Lung (tissue), 11 donors: ENCODE measurements at regions not wholly inside any gene's neighbourhood (a gene's known extent, or its start where the extent isn't known, plus 50 kb on each side); places are given as distances from the start of the nearest gene placed in this dataset.

ENCODE experiments used
- ATAC-seq: fragments of 200-7000 bp; cut with Tn5 transposase; one replicate; pipeline ENCODE4 v1.9.1; 2020; ENCODE audit warnings: moderate number of reproducible peaks; ENCODE audit not compliant: insufficient read depth, low FRiP score
- DNase-seq, 3 donors: peaks; one replicate each; pipeline ENCODE4 v3.0.0-alpha.2; 2013 to 2017
- H3K27ac ChIP-seq, 2 donors: one replicate each; pipeline ENCODE4 v1.5.1; 2013; ENCODE audit warnings: mild to moderate bottlenecking in 2 of 2, moderate library complexity in 2 of 2, control low read depth in 1 of 2, inconsistent platforms in 1 of 2, low read depth in 1 of 2, low read length in 1 of 2
- H3K27me3 ChIP-seq, 3 donors: one replicate each; pipeline ENCODE4 v1.5.1; 2013; ENCODE audit warnings: low read length in 2 of 3; ENCODE audit not compliant: control insufficient read depth in 3 of 3, insufficient read depth in 3 of 3
- H3K36me3 ChIP-seq, 4 donors: one replicate each; pipeline ENCODE4 v1.5.1; 2013; ENCODE audit warnings: low read length in 4 of 4, mild to moderate bottlenecking in 1 of 4, moderate library complexity in 1 of 4; ENCODE audit not compliant: control insufficient read depth in 4 of 4, insufficient read depth in 4 of 4
- H3K4me1 ChIP-seq, 5 donors: one replicate each; pipeline ENCODE4 v1.5.1; 2013; ENCODE audit warnings: low read length in 5 of 5, mild to moderate bottlenecking in 2 of 5, moderate library complexity in 1 of 5; ENCODE audit not compliant: control insufficient read depth in 5 of 5, insufficient read depth in 5 of 5
- H3K4me3 ChIP-seq: one replicate; pipeline ENCODE4 v1.5.1; 2013; ENCODE audit warnings: mild to moderate bottlenecking, control low read depth, moderate library complexity
- H3K9ac ChIP-seq, 2 donors: one replicate each; pipeline ENCODE4 v1.5.1; 2013; ENCODE audit warnings: low read length in 2 of 2, control low read depth in 1 of 2; ENCODE audit not compliant: insufficient read depth in 1 of 2
- H3K9me3 ChIP-seq, 4 donors: one replicate each; pipeline ENCODE4 v1.5.1; 2013; ENCODE audit warnings: low read length in 3 of 4, mild to moderate bottlenecking in 1 of 4, moderate library complexity in 1 of 4; ENCODE audit not compliant: control insufficient read depth in 4 of 4, insufficient read depth in 3 of 4
- WGBS, 2 donors: extraction: QIAGEN DNeasy Blood & Tissue Kit; methylation state at CpG; one replicate each; pipeline ENCODE4 v1.1.7; 2013; 5-methylcytosine and 5-hydroxymethylcytosine counted together
- TF ChIP-seq, protein P1 (sequence below): IDR thresholded peaks from 2 replicates; pipeline ENCODE4 v1.5.1; 2012; ENCODE audit warnings: mild to moderate bottlenecking; ENCODE audit errors: control extremely low read depth, extremely low read depth
- donor health status: control.
- donor health status: control.
- donor health status: Bipolar disorder and iron deficiency.
- donor health status: healthy.
- donor health status: DM: yes; HTN: yes; CAD: no.

DNA sequence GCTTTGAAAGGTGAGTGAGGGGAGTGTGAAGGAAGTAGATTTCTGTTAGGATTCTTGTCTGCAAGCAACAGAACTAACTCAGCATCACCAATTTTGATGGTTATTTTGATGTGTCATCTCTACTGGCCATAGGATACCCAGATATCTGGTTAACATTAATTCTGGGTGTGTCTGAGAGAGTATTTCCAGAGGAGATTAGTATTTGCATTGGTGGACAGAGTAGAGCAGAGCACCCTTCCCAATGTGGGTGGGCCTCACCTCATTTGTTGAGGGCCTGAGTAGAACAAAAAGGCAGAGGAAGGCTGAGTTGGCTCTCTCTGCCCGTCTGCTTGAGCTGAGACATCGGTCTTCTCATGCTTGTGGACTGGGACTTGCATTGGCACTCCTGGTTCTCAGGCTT lies 121.8 kb upstream of the POU3F1 start:
- no peaks in the 10 kb centered on the region for H3K36me3 ChIP-seq
- DNase-seq (no peak), ATAC-seq (no peak)
- H3K4me1 ChIP-seq: no peaks in the 10 kb centered on the region
- 94 to 95% methylated on average over 2 of the region's 2 CpGs for WGBS, 2 donors
- H3K4me3 ChIP-seq: no peak overlapping the region
- H3K27ac ChIP-seq: no peak overlapping the region
- H3K27me3 ChIP-seq: peaks cover 0 to 5% (median 0%) of the 10 kb centered on the region in 3 donors
- no peaks in the 10 kb centered on the region for H3K9me3 ChIP-seq
- TF ChIP-seq, protein P1, sequence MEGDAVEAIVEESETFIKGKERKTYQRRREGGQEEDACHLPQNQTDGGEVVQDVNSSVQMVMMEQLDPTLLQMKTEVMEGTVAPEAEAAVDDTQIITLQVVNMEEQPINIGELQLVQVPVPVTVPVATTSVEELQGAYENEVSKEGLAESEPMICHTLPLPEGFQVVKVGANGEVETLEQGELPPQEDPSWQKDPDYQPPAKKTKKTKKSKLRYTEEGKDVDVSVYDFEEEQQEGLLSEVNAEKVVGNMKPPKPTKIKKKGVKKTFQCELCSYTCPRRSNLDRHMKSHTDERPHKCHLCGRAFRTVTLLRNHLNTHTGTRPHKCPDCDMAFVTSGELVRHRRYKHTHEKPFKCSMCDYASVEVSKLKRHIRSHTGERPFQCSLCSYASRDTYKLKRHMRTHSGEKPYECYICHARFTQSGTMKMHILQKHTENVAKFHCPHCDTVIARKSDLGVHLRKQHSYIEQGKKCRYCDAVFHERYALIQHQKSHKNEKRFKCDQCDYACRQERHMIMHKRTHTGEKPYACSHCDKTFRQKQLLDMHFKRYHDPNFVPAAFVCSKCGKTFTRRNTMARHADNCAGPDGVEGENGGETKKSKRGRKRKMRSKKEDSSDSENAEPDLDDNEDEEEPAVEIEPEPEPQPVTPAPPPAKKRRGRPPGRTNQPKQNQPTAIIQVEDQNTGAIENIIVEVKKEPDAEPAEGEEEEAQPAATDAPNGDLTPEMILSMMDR: no peak
- no peak overlapping the region for H3K9ac ChIP-seq

DNA sequence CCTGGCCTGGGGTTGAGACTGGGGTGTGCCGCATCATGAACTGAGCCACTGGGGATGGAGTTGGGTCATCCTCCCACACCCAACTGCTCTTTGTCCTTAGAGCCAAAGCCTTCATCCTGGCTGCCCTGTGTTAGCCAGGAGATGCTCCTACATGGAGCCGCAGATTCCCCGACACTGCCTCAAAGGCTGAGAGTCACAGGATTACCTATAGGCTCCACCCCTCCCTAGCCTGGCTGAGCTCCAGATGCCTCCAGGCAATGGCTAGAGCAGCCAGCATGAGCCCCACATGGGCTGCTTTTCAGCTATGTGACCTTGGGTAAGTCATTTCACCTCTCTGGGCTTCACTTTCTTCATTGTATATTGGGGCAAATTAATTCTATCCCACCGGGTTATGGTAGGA lies 119.9 kb upstream of the POU3F1 start:
- Histone ChIP-seq H3K4me3 (no peak overlapping the region), H3K27ac (no peak overlapping the region), H3K4me1 (no peaks in the 10 kb centered on the region), H3K27me3 (peaks cover 0 to 5% (median 0%) of the 10 kb centered on the region in 3 donors), H3K36me3 (no peaks in the 10 kb centered on the region), H3K9ac (no peak overlapping the region), H3K9me3 (peaks cover 0 to 2% (median 0%) of the 10 kb centered on the region in 4 donors)
- TF ChIP-seq, protein P1: no peak
- 91 to 93% methylated on average over 4 of the region's 4 CpGs for WGBS, 2 donors
- ATAC-seq (no peak), DNase-seq (no peak)

DNA sequence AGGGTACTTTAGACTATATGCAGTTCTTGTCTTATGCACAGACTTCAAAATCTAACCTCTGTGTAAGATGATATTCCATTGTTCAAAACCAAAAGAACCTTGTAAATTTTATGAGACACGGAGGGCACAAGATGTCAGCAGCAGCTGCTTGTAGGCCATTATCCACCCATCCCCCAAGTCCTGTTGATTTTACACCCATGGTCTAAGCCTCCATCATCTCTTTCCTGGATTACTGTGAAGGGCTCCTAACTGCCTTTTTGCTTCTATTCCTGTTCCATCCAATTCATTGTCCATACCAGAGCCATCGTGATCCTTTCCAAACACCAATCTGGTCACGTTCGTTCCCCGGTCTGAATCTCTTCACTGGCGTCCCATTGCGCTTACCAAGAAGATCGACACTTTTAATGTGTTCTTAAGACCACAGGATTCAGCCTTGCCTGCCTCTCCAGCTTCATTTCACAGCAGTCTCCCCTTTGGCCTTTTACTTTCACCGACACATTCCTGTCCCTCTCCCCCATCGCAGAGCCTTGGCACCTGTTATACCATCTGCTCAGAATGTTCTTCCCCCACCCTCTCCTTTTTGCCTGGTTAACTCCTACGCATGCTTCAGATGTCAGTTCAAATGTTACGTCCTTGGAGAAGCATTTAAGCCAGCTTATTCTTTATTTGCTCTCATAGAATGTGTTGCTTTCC lies 107.3 kb upstream of the POU3F1 start:
- TF ChIP-seq, protein P1: no peak
- 79 to 86% methylated on average over 12 of the region's 12 CpGs for WGBS, 2 donors

More for the DNA sequence above, 107.3 kb upstream of the POU3F1 start:
- ATAC-seq (no peak), DNase-seq (no peak)
- no peaks in the 10 kb centered on the region for H3K4me1 ChIP-seq
- H3K36me3 ChIP-seq: no peaks in the 10 kb centered on the region
- H3K27me3 ChIP-seq: no peaks in the 10 kb centered on the region
- H3K27ac ChIP-seq: no peak overlapping the region
- no peak overlapping the region for H3K4me3 ChIP-seq
- no peak overlapping the region for H3K9ac ChIP-seq
- H3K9me3 ChIP-seq: peaks cover 0 to 3% (median 0%) of the 10 kb centered on the region in 4 donors
